NOMO-1 treated with DMSO at 0.1 percent for 48 hours (cell line): ENCODE measurements at regions not wholly inside any gene's neighbourhood (a gene's known extent, or its start where the extent isn't known, plus 50 kb on each side); places are given as distances from the start of the nearest gene placed in this dataset.
"Not testable (repeated sequence)": the region's sequence is repeated elsewhere in the genome, so short reads cannot be mapped to it uniquely, and the experiment has no call there.

Source experiments
- DNase-seq: peaks from one replicate; lab custom pipeline; 2025; ENCODE audit not compliant: unreplicated experiment; lab: John Stamatoyannopoulos, UW

GRCh38 chr10:90233805-90234204, 532.4 kb downstream of the KIF20B start:
- not testable (repeated sequence) for DNase-seq

GRCh38 chr10:90245623-90246022, 544.2 kb downstream of the KIF20B start:
- no peak for DNase-seq

GRCh38 chr10:90250784-90251183, 549.4 kb downstream of the KIF20B start:
- not testable (repeated sequence) for DNase-seq

- peak; percentile 12 for DNase-seq
Measured at GRCh38 chr10:90269699-90270098, 568.3 kb downstream of the KIF20B start.

GRCh38 chr10:90274721-90275468, 573.5 kb downstream of the KIF20B start:
- DNase-seq = no peak

- no peak for DNase-seq
Measured at GRCh38 chr10:90276894-90277475, 575.6 kb downstream of the KIF20B start.

GRCh38 chr10:90286406-90286805, 571.4 kb downstream of the HTR7 start:
- no peak for DNase-seq

GRCh38 chr10:90286941-90287340, 570.9 kb downstream of the HTR7 start:
- DNase-seq = no peak

GRCh38 chr10:90288391-90288933, 569.4 kb downstream of the HTR7 start:
- peak; percentile 70 for DNase-seq

GRCh38 chr10:90289037-90289436, 568.8 kb downstream of the HTR7 start:
- peak; percentile 37 for DNase-seq

GRCh38 chr10:90293616-90294015, 564.2 kb downstream of the HTR7 start:
- DNase-seq = no peak

- DNase-seq = not testable (repeated sequence)
Measured at GRCh38 chr10:90294821-90295540, 562.9 kb downstream of the HTR7 start.

GRCh38 chr10:90302031-90302430, 555.8 kb downstream of the HTR7 start:
- DNase-seq = peak; percentile 37

- DNase-seq = no peak
Measured at GRCh38 chr10:90302758-90303481, 554.9 kb downstream of the HTR7 start.

GRCh38 chr10:90304533-90304932, 553.3 kb downstream of the HTR7 start:
- DNase-seq = no peak

- no peak for DNase-seq
Measured at GRCh38 chr10:90306187-90306586, 551.7 kb downstream of the HTR7 start.

- DNase-seq = no peak
Measured at GRCh38 chr10:90308223-90308622, 549.6 kb downstream of the HTR7 start.

GRCh38 chr10:90313576-90314325, 544.1 kb downstream of the HTR7 start:
- no peak for DNase-seq

GRCh38 chr10:90314718-90315117, 543.1 kb downstream of the HTR7 start:
- DNase-seq = no peak

GRCh38 chr10:90317172-90317571, 540.7 kb downstream of the HTR7 start:
- no peak for DNase-seq
